ACHN (cell line): ENCODE measurements at regions not wholly inside any gene's neighbourhood (a gene's known extent, or its start where the extent isn't known, plus 50 kb on each side); places are given as distances from the start of the nearest gene placed in this dataset.

ENCODE experiments used
- DNase-seq: peaks from one replicate; pipeline ENCODE4 v3.0.0-alpha.2; 2015
- in situ Hi-C: cut with HindIII; loops from 2 replicates; pipeline ENCODE4 v1.10.0; 2017; ENCODE audit warnings: low sequenced_read_pairs, low pct_ligation_motif_present, low pct_unique_long_range_greater_than_20kb

DNA sequence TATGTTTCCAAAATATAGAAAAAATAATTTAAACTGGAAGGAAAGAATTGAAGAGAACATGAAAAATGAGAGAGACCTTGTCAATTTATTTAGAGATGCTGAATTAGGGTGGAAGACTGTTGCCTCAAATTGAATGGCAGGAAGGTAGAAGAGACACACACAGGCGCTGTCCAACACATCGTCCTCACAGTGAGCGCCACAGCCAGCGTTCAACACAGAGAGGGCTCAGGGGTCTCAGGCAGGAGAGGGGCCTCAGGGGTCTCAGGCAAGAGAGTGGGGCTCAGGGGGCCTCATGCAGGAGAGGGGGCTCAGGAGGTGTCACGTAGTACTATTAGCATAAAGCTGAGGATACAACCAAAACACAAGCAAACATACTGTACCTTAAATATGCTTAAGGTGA, 65.7 kb downstream of the TMEM18 start:
- in situ Hi-C loops, result no loop called here
- no peak for DNase-seq

DNA sequence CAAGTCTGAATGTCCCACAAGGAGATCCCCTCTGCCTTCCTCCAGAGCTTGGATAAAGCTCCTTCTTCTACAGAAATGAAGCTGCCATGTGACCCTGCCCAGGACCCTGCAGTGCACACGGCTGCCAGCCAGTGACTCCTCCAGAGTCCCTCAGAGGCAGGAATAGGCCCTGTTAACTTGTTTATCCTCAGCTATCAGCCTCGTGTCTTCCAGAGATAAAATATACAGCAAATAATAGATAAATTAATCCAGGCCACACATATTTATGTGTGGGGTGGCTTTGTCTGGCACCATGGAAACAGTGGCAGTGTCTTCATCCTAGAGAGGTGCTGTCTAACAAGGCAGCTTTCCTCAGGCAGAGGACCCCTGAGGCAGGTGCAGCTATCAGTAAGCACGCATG, 66.7 kb downstream of the TMEM18 start:
- no peak for DNase-seq
- in situ Hi-C loops, result no loop called here

DNA sequence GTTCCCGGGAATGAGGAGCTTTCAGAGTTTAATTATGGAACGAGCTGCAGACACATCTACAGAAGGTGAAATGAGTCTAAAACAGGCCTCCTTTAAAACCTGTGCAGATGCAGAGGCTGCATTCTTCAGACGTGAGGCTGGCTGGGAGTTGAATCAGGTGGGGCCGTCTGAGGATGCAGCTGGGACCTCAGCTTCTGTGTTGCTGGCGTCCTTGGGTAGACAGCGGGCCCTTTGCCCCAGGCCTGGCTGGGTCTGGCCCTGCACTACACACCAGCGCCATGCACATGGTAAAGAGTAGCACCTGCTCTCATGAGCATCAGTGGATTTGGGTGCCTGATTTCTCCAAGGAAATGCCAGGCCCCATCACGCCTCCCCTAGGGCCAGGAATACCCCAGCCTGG, 67.3 kb downstream of the TMEM18 start:
- DNase-seq, result no peak
- in situ Hi-C loops, result no loop called here

DNA sequence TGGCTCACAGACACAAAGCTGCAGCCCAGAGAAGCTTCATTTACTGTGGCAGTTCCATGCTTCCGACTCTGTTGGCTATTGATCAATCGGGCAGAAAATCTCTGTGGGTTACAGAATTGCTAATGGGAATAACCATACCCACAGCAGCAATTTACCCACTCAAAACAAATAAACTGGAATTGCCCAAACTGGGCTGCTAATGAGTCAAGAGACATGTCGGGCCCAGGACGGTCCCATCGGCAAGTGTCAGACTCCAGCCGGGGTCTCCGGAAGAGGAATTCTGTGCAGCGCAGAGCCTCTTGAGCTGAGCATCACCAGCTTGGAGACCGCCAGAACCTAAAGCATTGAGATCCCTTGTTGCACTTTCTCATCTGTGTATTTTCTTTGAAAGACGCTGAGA, 67.8 kb downstream of the TMEM18 start:
- in situ Hi-C loops, result no loop called here
- no peak for DNase-seq

DNA sequence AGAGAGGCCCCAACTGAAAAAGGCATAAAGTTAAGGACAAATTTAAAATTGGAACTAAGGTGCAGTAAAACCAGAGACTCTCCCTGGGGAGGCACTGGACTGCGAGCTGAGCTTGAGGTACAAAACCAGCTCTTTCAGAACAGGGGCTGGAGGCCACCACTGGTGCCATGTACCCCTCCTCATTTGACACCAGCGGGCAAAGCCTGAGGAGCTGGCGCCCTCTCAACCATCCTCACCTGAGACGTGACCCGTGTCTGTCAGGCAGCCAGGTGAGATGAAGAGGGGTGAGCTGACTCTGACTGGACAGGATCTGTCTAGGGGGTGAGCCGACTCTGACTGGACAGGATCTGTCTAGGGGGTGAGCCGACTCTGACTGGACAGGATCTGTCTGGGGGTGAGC, 68.5 kb downstream of the TMEM18 start:
- in situ Hi-C loops, result no loop called here
- DNase-seq, result no peak

DNA sequence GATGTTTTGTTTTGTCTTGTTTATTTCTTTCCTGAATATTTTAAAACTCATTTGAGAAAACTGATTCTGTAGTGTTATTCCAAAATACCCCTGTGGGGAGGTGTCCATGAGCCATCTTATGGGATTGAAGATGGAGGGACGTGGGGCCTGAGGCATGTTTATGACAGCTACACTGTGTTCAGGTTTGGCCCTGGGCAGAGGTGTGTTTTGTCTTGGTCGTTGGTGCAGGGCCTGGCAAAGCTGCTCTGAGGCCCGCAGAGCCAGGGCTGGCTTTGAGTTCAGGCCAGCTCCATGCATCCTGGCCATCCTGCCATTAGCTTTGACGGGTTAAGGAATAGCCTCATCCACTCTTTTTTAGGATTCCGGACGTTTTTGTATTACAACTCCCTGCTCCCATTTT, 68.9 kb downstream of the TMEM18 start:
- no peak for DNase-seq
- in situ Hi-C loops, result no loop called here

DNA sequence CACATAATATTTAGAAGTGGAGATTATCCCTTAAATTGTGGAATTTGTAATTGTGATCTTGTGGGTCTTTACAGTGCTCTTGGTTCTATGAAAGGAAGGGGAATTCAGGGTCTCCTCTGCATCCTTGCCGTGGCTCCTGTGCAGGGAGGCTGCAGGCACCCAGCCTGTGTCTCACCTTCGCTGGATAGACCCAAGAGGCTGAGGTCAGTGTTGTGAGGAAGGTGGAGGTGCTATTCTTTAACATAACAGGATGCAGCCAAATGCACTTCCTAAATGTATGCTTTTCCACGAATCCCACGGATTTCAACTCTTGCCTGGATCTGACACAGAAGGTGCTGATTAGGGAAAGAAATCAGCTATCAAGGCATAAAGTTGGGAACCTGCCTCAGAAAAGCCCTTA, 69.5 kb downstream of the TMEM18 start:
- in situ Hi-C loops, result no loop called here

DNA sequence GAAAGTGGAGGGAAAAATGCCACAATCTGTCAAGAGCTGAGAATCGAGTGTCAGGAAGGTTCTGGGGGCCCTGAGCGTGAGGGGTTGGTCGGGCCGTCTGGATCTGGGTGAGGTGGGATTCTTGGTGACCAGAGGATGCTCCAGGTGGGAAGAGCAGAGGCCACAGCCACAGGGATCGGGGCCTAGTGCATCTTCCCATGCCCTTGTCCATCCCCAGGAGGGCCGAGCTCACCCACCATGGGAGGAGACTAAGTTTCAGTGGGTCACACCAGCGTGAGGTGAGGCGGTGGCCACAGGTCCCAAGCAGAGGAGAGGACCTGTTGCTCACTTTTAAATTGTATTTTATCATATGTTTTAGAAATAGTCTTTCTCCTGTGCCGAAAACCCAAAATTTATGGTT, 70.0 kb downstream of the TMEM18 start:
- DNase-seq, result no peak
- in situ Hi-C loops, result no loop called here

More for the DNA sequence above, 69.5 kb downstream of the TMEM18 start:
- DNase-seq, result no peak

DNA sequence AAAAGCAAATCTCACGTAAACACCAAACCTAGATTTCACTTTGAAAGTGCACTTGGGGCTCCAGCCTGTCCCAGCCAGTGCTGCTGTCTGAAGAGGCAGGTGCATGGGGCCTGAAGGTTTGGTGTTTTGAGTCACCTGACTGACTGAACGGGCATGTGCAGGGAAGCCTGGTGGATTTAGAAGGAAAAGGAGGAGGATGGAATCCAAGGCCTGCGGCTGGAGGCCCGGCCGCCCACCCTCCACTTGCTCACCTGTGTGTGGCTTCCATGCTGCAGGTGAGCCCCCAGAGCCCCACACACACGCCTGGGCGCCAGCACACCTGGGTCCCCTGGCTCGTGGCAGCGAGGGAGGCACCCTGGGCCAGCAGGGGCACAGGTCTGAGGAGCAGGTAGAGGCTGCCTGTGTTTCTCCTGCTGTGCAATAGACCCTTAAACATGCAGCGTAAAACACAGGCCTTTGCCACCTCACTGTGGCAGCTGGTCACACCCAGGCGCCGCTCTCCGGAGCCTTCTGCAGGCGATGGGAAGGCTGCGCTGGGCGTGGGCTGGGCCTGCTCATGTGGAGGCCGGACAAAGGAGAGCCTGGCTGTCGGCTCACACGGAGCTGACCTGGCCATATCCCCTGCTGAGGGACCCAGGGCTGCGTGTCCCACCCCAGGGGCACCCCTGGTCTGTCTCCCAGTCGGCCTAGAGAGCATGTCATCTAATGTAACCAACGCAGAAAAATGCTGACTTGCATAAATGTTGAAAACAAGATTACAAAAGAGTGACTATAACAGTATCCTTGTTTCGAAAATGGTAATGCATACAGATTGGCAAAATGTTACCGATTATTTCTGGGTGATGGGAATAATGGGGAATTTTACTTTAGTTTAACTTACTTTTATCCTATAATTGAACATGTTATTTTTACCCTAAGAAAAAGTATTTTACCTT, 71.3 kb downstream of the TMEM18 start:
- DNase-seq, result no peak
- in situ Hi-C loops, result no loop called here

DNA sequence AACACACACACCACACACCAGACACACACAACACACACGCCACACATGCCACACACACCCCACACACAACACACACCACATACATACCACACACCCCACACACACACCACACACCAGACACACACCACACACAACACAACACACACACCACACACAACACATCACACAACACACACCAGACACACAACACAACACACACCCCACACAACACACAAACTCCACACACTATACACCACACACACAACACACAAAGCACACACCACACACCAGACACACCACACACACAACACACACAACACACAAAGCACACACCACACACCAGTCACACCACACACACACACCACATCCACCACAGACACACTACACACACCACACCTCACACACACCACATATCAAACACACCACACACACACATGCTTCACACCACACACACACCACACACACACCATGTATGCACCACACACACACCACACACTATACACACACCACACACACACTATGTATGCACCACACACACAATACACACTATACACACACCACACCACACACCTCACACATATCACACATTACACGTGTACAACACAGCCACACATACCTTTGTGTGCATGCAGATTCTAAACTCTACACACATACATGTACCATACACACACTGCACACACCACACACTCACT, 72.2 kb downstream of the TMEM18 start:
- no peak for DNase-seq
- in situ Hi-C loops, result no loop called here

DNA sequence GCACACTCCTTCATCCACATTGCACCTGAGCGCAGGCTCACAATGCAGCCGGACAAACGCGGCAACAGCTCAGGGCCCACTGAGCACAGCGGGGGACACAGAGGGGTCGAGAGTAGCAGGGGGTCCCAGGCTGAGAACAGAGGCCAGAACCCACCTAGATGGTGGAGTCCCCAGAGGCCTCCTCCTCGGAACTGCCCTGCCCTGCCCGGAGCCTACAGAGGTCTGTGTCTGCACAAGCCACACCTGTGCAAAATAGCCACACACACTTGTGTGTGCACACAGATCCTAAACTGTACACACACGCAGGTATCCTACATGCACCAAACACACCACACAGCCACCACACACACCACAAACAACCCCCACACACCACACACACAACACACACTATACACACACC, 72.8 kb downstream of the TMEM18 start:
- no peak for DNase-seq

DNA sequence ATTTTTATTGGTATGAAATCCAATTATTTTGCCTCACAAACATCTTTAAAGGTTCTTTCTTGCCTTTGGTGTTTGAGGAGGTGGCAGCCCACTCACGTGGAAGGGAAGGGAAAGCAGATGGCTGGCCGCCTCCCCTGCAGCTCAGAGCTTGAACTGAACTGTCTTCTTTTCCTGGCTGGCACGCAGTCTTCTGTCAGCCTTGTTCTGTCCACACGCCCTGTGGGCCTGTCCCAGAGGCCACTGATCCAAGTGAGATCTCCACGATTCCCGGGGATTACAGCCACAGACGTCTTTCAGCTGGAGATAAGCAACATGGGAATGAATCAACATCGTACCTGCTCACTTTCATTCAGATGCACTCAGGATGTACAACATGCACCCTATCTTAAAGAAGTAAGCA, 73.3 kb downstream of the TMEM18 start:
- DNase-seq, result no peak
- in situ Hi-C loops, result no loop called here

More for the DNA sequence above, 72.8 kb downstream of the TMEM18 start:
- in situ Hi-C loops, result no loop called here

DNA sequence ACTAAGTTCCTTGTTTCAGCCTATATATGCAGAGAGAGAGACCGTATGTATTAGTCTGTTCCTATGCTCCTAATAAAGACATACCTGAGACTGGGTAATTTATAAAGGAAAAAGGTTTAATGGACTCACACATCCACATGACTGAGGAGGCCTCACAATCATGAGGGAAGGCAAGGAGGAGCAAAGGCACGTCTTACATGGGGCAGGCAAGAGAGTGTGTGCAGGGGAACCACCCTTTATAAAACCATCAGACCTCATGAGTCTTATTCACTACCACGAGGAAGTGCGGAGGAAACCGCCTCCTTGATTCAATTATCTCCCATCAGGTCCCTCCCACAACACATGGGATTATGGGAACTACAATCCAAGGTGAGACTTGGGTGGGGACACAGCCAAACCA, 73.8 kb downstream of the TMEM18 start:
- no peak for DNase-seq
- in situ Hi-C loops, result no loop called here

DNA sequence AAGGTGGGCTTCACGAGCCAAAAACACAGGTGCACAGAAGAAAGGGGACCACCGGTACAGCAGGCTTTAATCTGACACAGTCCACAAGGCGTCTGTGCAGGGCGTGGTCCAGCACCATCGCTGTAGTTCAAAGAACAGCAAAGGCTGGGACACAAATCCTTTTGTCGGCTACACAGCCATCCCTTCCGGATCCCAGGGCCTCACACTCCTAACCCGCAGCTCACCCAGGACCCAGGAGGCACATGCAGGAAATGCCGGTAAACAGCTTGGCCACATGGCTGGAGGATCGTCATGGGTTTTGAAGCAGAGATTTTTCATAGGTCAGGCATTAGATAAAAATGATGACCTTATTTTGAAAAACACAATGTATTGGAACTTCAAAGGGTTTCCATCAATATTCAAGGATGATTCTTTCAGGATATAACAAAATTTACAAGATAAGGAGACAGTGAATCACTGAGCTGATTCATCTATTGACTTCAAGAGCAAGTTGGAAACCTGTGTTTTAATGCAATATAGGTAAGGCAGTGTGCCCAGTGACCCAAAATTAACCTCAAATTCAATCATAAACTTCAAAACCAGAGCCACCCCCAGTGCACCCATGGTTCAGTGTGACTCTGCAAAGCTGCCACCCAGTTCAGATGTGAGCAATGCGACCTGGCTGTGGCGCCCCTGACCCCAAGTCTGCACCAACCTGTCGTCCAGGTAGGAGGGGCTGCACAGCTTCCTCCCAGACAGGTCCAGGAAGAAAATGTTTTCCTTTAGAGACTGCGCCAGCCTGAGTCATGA, 74.4 kb downstream of the TMEM18 start:
- in situ Hi-C loops, result no loop called here
- DNase-seq, result no peak

DNA sequence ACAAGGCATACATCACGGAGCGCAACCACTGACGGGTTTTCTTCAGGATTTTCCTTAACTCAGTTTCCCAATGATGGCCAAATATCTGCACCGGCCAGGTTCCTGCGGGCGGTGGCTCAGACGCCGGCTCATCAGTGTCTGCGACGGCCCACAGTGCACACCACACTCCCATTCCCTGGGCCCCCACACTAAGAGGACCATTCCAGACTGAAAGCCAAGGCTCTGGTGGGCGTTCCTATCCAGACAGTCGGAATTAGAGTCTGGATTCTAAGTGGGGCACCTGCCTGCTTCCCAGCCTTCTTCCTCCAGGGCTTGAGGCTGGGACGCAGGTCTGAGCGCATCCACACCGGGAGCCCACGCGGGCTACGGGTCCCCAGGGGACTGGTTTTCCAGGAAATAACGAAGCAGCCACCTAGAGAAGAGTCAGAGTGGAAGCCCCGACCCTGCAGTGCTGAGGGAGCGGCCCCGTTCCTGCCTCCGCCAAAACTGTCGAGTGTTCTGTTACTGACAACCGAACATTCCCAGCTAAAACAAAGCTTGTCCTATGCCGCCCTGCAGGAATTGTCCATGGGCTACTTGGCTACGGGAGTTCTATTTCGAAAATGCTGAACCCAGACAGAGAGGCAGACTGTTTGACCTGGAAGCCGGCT, 75.3 kb downstream of the TMEM18 start:
- in situ Hi-C loops, result no loop called here
- DNase-seq, result no peak

DNA sequence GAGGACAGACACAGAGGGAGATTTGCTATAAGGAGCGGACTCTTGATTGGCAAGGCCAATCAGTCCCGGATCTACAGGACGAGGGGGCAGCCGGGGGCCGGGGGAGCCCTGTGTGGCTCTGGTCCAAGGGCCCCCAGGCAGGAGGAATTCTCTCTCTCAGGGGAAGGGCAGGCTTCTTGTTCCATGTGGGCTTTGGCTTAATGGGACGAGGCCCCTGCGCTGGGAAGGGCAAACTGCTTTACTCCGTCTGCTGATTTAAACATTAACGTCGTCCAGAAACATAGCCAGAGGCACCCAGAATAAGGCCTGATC, 75.9 kb downstream of the TMEM18 start:
- in situ Hi-C loops, result no loop called here
- no peak for DNase-seq

DNA sequence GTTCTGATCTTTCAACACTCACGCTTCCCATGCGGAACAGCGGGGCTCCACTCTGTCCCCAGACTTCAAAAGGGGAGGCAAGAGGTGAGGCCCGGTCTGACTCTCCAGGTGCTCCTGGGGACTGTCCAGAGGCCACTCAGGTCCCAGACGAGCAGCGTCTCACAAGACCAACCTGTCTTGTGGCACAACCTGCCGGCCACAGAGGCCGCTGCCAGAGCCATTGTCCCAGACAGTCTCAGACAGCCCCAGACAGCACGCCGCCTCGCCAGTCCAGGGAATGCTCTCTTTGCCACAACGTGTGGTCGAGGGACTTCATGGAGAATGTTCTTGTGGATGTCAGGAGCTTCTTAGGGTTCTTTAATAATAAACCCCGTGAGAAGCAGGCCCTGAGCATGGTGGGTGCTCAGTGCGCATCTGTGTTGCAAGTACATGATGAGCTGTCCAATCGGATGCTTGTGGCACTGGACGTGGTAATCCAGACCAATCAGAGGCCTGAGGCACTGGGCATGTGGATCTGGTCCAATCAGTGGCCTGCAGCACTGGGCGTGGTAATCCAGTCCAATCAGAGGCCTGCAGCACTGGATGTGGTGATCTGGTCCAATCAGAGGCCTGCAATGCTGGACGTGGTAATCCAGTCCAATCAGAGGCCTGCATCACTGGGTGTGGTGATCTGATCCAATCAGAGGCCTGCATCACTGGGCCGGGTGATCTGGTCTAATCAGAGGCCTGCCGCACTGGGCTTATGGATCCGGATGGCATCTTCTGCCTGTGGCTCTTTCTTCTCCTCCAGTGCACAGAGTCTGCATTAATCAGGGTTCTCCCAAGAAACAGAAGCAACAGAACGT, 76.4 kb downstream of the TMEM18 start:
- DNase-seq, result no peak
- in situ Hi-C loops, result no loop called here

DNA sequence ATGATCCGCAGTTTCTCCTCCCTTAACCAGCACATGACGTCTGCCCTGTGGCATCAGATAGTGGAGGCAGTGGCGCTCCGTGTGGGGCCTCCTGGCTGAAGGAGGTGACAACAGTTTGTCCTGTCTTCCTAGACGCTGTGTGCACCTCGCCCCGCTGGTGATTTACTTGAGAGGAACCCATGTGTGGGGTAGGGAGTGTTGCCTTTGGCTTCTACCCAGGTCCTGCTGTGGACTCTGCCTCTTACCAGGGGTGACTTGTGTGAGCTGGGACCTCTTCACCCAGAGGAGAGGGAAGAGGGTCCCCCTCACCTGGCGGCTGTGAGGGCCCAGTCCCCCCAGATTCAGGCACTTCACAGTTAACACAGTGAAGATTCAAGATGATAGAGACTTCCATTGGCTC, 77.6 kb downstream of the TMEM18 start:
- in situ Hi-C loops, result no loop called here

More for the DNA sequence above, 77.6 kb downstream of the TMEM18 start:
- no peak for DNase-seq
